PFSK-1 (cell line): ENCODE measurements at regions not wholly inside any gene's neighbourhood (a gene's known extent, or its start where the extent isn't known, plus 50 kb on each side); places are given as distances from the start of the nearest gene placed in this dataset.

Experiments used
- POLR2AphosphoS5 ChIP-seq: IDR thresholded peaks from 2 replicates; pipeline ENCODE4 v1.6.1; 2012; ENCODE audit warnings: low read depth, mild to moderate bottlenecking, control low read depth, low read length, moderate library complexity
- REST ChIP-seq, 2 experiments: IDR thresholded peaks; 2 replicates each; pipeline versions ENCODE4 v1.6.1 to v1.8.0; 2011 to 2012; ENCODE audit warnings: low read depth in 2 of 2, low read length in 2 of 2, control low read depth in 1 of 2, inconsistent platforms in 1 of 2, mild to moderate bottlenecking in 1 of 2, moderate library complexity in 1 of 2; ENCODE audit not compliant: insufficient read depth in 1 of 2
- SIN3A ChIP-seq: IDR thresholded peaks from 2 replicates; pipeline ENCODE4 v1.6.1; 2012; ENCODE audit warnings: mild to moderate bottlenecking, low read length, moderate library complexity, borderline replicate concordance; ENCODE audit not compliant: insufficient read depth

- TF ChIP-seq POLR2AphosphoS5 (no peak), SIN3A (no peak), REST (IDR thresholded peaks at IDR 0.05; ENCODE audit: insufficient read depth in 1 of 2, low read depth in 2 of 2, low read length in 2 of 2) (no peak)
These were observed 237.2 kb downstream of the FAT4 start for GRCh38 chr4:125551967-125552366.
